Neuronal stem cell (in vitro differentiated cells): ENCODE measurements at regions not wholly inside any gene's neighbourhood (a gene's known extent, or its start where the extent isn't known, plus 50 kb on each side); places are given as distances from the start of the nearest gene placed in this dataset.
A peak's percentile ranks its signal among the peaks of the same experiment; 100 is the strongest.

Experiments
- DNase-seq: peaks from one replicate; pipeline ENCODE4 v3.0.0-alpha.2; 2013; ENCODE audit warnings: low spot score
- H2AFZ ChIP-seq: one replicate; pipeline ENCODE4 v1.6.1; 2013; ENCODE audit warnings: mild to moderate bottlenecking, low read length, inconsistent platforms
- H2AK5ac ChIP-seq: 2 replicates; pipeline ENCODE4 v1.6.1; 2013; ENCODE audit warnings: low read depth, mild to moderate bottlenecking, inconsistent platforms, low read length, moderate library complexity, mixed read lengths
- H2BK120ac ChIP-seq: 2 replicates; pipeline ENCODE4 v1.6.1; 2013; ENCODE audit warnings: low read depth, mild to moderate bottlenecking, inconsistent platforms, low read length, moderate library complexity, mixed read lengths
- H2BK12ac ChIP-seq: one replicate; pipeline ENCODE4 v1.6.1; 2013; ENCODE audit warnings: low read length, inconsistent platforms
- H2BK15ac ChIP-seq: 2 replicates; pipeline ENCODE4 v1.6.1; 2013; ENCODE audit warnings: mild to moderate bottlenecking, low read length, inconsistent platforms, mixed read lengths
- H2BK5ac ChIP-seq: one replicate; pipeline ENCODE4 v1.6.1; 2013; ENCODE audit warnings: inconsistent platforms, mild to moderate bottlenecking, low read length, moderate library complexity
- H3K14ac ChIP-seq: one replicate; pipeline ENCODE4 v1.6.1; 2013; ENCODE audit warnings: low read length, inconsistent platforms
- H3K18ac ChIP-seq: 2 replicates; pipeline ENCODE4 v1.6.1; 2013; ENCODE audit warnings: low read length, inconsistent platforms
- H3K23ac ChIP-seq: 2 replicates; pipeline ENCODE4 v1.6.1; 2013; ENCODE audit warnings: low read depth, mild to moderate bottlenecking, mixed read lengths, low read length, inconsistent platforms; ENCODE audit not compliant: poor library complexity
- H3K27ac ChIP-seq: replicated peaks from 3 replicates; pipeline ENCODE4 v1.5.1; 2013; ENCODE audit warnings: low read length, inconsistent platforms
- H3K27me3 ChIP-seq, 3 experiments: 2 replicates each; pipeline ENCODE4 v1.6.1; 2013; ENCODE audit warnings: low read length in 3 of 3, mild to moderate bottlenecking in 2 of 3, inconsistent platforms in 1 of 3, low read depth in 1 of 3, mixed read lengths in 1 of 3, moderate library complexity in 1 of 3; ENCODE audit not compliant: control insufficient read depth in 3 of 3, insufficient read depth in 3 of 3
- H3K36me3 ChIP-seq, 2 donors: replicated peaks in 1 of 2; 2 replicates each; pipeline ENCODE4 v1.6.1; 2013; ENCODE audit warnings: low read length in 2 of 2; ENCODE audit not compliant: control insufficient read depth in 2 of 2, insufficient read depth in 2 of 2
- H3K4ac ChIP-seq: 2 replicates; pipeline ENCODE4 v1.6.1; 2013; ENCODE audit warnings: inconsistent platforms, mild to moderate bottlenecking, low read length, moderate library complexity
- H3K4me1 ChIP-seq, 2 donors: 1 replicate in 1 of 2; 2 replicates in 1 of 2; pipeline ENCODE4 v1.6.1; 2013; ENCODE audit warnings: low read length in 2 of 2, low read depth in 1 of 2; ENCODE audit not compliant: control insufficient read depth in 2 of 2, insufficient read depth in 1 of 2
- H3K4me2 ChIP-seq: one replicate; pipeline ENCODE4 v1.6.1; 2013; ENCODE audit warnings: mild to moderate bottlenecking, low read length, inconsistent platforms; ENCODE audit not compliant: insufficient read depth, poor library complexity, severe bottlenecking
- H3K4me3 ChIP-seq, 2 donors: 2 replicates each; pipeline ENCODE4 v1.5.1; 2013; ENCODE audit warnings: low read length in 2 of 2, mild to moderate bottlenecking in 2 of 2, inconsistent platforms in 1 of 2, moderate library complexity in 1 of 2
- H3K79me1 ChIP-seq: one replicate; pipeline ENCODE4 v1.6.1; 2013; ENCODE audit warnings: low read depth, mild to moderate bottlenecking, inconsistent platforms, low read length, moderate library complexity
- H3K9ac ChIP-seq: one replicate; pipeline ENCODE4 v1.6.1; 2013; ENCODE audit warnings: mild to moderate bottlenecking, low read depth, low read length, inconsistent platforms; ENCODE audit not compliant: poor library complexity
- H3K9me3 ChIP-seq, 2 donors: replicated peaks in 1 of 2; 2 replicates each; pipeline versions ENCODE3 to v1.6.1; 2013; ENCODE audit warnings: low read length in 2 of 2, mild to moderate bottlenecking in 2 of 2, inconsistent platforms in 1 of 2, low read depth in 1 of 2, mixed read lengths in 1 of 2, moderate library complexity in 1 of 2; ENCODE audit not compliant: control insufficient read depth in 2 of 2, insufficient read depth in 1 of 2
- H4K8ac ChIP-seq: one replicate; pipeline ENCODE4 v1.6.1; 2013; ENCODE audit warnings: low read depth, mild to moderate bottlenecking, inconsistent platforms, low read length, moderate library complexity
- H4K91ac ChIP-seq: one replicate; pipeline ENCODE4 v1.6.1; 2013; ENCODE audit warnings: low read length, low read depth, mild to moderate bottlenecking, inconsistent platforms; ENCODE audit not compliant: poor library complexity
- WGBS, 2 donors: extraction: QIAGEN DNeasy Blood & Tissue Kit; methylation state at CpG; one replicate each; pipeline ENCODE4 v1.1.7; 2013; ENCODE audit warnings: missing lambda C conversion rate in 2 of 2, mixed read lengths in 1 of 2; ENCODE audit not compliant: insufficient read length in 2 of 2, insufficient replicate concordance in 1 of 2; ENCODE audit errors: extremely low coverage in 2 of 2; 5-methylcytosine and 5-hydroxymethylcytosine counted together

GRCh38 chr12:89857652-89858274, 149.1 kb upstream of the ATP2B1 start:
- Histone ChIP-seq H2BK12ac (no peak overlapping the region), H2BK5ac (no peak overlapping the region)

GRCh38 chr12:89856431-89856830, 147.8 kb upstream of the ATP2B1 start:
- H3K9me3 ChIP-seq = no peaks in the 10 kb centered on the region
- no peak overlapping the region for H3K4me2 ChIP-seq
- no peak overlapping the region for H3K27ac ChIP-seq
- no peak overlapping the region for H4K8ac ChIP-seq
- H3K4ac ChIP-seq = no peak overlapping the region
- no peak overlapping the region for H3K18ac ChIP-seq
- no CpG with 5 or more reads among the region's 1 CpG for WGBS, 2 donors
- no peaks in the 10 kb centered on the region for H3K79me1 ChIP-seq
- peak overlapping the region; percentile 30 for H2AFZ ChIP-seq
- H2BK15ac ChIP-seq = no peak overlapping the region
- no peak overlapping the region for H2AK5ac ChIP-seq
- no peak overlapping the region for H3K9ac ChIP-seq
- no peak overlapping the region for H4K91ac ChIP-seq
- no peak overlapping the region for H2BK5ac ChIP-seq
- H2BK120ac ChIP-seq = no peak overlapping the region
- H3K4me3 ChIP-seq = no peak overlapping the region
- no peaks in the 10 kb centered on the region for H3K36me3 ChIP-seq
- H3K27me3 ChIP-seq = no peaks in the 10 kb centered on the region
- DNase-seq = no peak
- H3K23ac ChIP-seq = no peak overlapping the region
- H3K14ac ChIP-seq = no peak overlapping the region
- H3K4me1 ChIP-seq = peaks cover 0 to 6% of the 10 kb centered on the region in 2 donors
- no peak overlapping the region for H2BK12ac ChIP-seq

More at GRCh38 chr12:89857652-89858274, 149.1 kb upstream of the ATP2B1 start:
- no peak overlapping the region for H3K18ac ChIP-seq
- no peaks in the 10 kb centered on the region for H3K79me1 ChIP-seq
- H3K14ac ChIP-seq = no peak overlapping the region
- no peak overlapping the region for H2BK120ac ChIP-seq
- no peak overlapping the region for H2BK15ac ChIP-seq
- H3K36me3 ChIP-seq = no peaks in the 10 kb centered on the region
- no peaks in the 10 kb centered on the region for H3K27me3 ChIP-seq
- no peak overlapping the region for H3K23ac ChIP-seq
- no peak overlapping the region for H3K4me3 ChIP-seq
- no peak overlapping the region for H2AK5ac ChIP-seq
- DNase-seq = no peak
- H3K9ac ChIP-seq = no peak overlapping the region
- H4K91ac ChIP-seq = no peak overlapping the region
- H3K27ac ChIP-seq = no peak overlapping the region
- peaks cover 0 to 6% of the 10 kb centered on the region in 2 donors for H3K4me1 ChIP-seq
- no CpG with 5 or more reads among the region's 6 CpGs for whole genome bisulfite sequencing, 2 donors
- no peak overlapping the region for H3K4me2 ChIP-seq
- H3K9me3 ChIP-seq = no peaks in the 10 kb centered on the region
- H2AFZ ChIP-seq = no peak overlapping the region
- H4K8ac ChIP-seq = no peak overlapping the region
- no peak overlapping the region for H3K4ac ChIP-seq

- H3K79me1 ChIP-seq = no peaks in the 10 kb centered on the region
- no peaks in the 10 kb centered on the region for H3K27me3 ChIP-seq
- H3K9me3 ChIP-seq = no peaks in the 10 kb centered on the region
- no CpG with 5 or more reads among the region's 8 CpGs for WGBS, 2 donors
- H3K4me2 ChIP-seq = no peak overlapping the region
- no peak overlapping the region for H2BK12ac ChIP-seq
- H2BK120ac ChIP-seq = no peak overlapping the region
- no peak overlapping the region for H3K4me3 ChIP-seq
- no peak overlapping the region for H4K8ac ChIP-seq
- H2AK5ac ChIP-seq = no peak overlapping the region
- no peak overlapping the region for H2AFZ ChIP-seq
- peak overlapping the region; percentile 74 for H3K18ac ChIP-seq
- no peaks in the 10 kb centered on the region for H3K36me3 ChIP-seq
- H3K9ac ChIP-seq = no peak overlapping the region
- no peak overlapping the region for H4K91ac ChIP-seq
- no peak for DNase-seq
- H3K4ac ChIP-seq = no peak overlapping the region
- no peak overlapping the region for H3K23ac ChIP-seq
- H3K27ac ChIP-seq = no peak overlapping the region
- H2BK5ac ChIP-seq = no peak overlapping the region
- no peak overlapping the region for H3K14ac ChIP-seq
- no peak overlapping the region for H2BK15ac ChIP-seq
- peaks cover 0 to 3% of the 10 kb centered on the region in 2 donors for H3K4me1 ChIP-seq
These were observed 140.1 kb upstream of the ATP2B1 start for GRCh38 chr12:89848732-89849131.

GRCh38 chr12:89846473-89847055, 137.9 kb upstream of the ATP2B1 start:
- Histone ChIP-seq H3K27ac (no peak overlapping the region), H3K9me3 (no peaks in the 10 kb centered on the region), H4K91ac (no peak overlapping the region), H3K4me1 (peaks cover 0 to 3% of the 10 kb centered on the region in 2 donors), H2AK5ac (no peak overlapping the region), H2BK5ac (no peak overlapping the region), H3K4me2 (no peak overlapping the region), H3K23ac (no peak overlapping the region), H3K36me3 (no peaks in the 10 kb centered on the region), H3K79me1 (no peaks in the 10 kb centered on the region), H2BK15ac (no peak overlapping the region), H3K9ac (no peak overlapping the region), H2BK12ac (no peak overlapping the region), H3K27me3 (no peaks in the 10 kb centered on the region), H3K4me3 (no peak overlapping the region), H3K4ac (no peak overlapping the region), H4K8ac (no peak overlapping the region), H2BK120ac (no peak overlapping the region), H2AFZ (no peak overlapping the region), H3K18ac (no peak overlapping the region), H3K14ac (no peak overlapping the region)
- DNase-seq = no peak
- WGBS, 2 donors = no CpG with 5 or more reads among the region's 2 CpGs
